ENCODE measurements at regions not wholly inside any gene's neighbourhood (a gene's known extent, or its start where the extent isn't known, plus 50 kb on each side); places are given as distances from the start of the nearest gene placed in this dataset.

- in situ Hi-C loops (cut with HindIII; ENCODE audit: low pct_ligation_motif_present, low sequenced_read_pairs) = no loop called here
Measured at GRCh38 chr5:103774721-103775120, 212.1 kb upstream of the NUDT12 start.

GRCh38 chr5:103772248-103772647 lies 209.7 kb upstream of the NUDT12 start:
- DNase-seq = no peak
- Histone ChIP-seq H3K27ac (no peak overlapping the region), H3K27me3 (replicated peaks) (no peaks in the 10 kb centered on the region), H3K4me3 (ENCODE audit: low read depth, low read length) (no peak overlapping the region), H3K36me3 (replicated peaks) (no peaks in the 10 kb centered on the region)
- in situ Hi-C loops (cut with HindIII; ENCODE audit: low pct_ligation_motif_present, low sequenced_read_pairs) = no loop called here
- no peak for TF ChIP-seq CTCF (IDR thresholded peaks at IDR 0.05; ENCODE audit: low read depth, low read length, missing control alignments)

More at GRCh38 chr5:103774721-103775120, 212.1 kb upstream of the NUDT12 start:
- H3K27ac ChIP-seq = no peak overlapping the region
- no peak overlapping the region for H3K4me3 ChIP-seq (ENCODE audit: low read depth, low read length)
- no peak for TF ChIP-seq CTCF (IDR thresholded peaks at IDR 0.05; ENCODE audit: low read depth, low read length, missing control alignments)
- no peaks in the 10 kb centered on the region for H3K27me3 ChIP-seq (replicated peaks)
- no peaks in the 10 kb centered on the region for H3K36me3 ChIP-seq (replicated peaks)
- DNase-seq = peak; percentile 39

- in situ Hi-C loops (cut with HindIII; ENCODE audit: low pct_ligation_motif_present, low sequenced_read_pairs) = no loop called here
Measured at GRCh38 chr5:103764403-103764802, 201.8 kb upstream of the NUDT12 start.

GRCh38 chr5:103758996-103759395 lies 196.4 kb upstream of the NUDT12 start:
- in situ Hi-C loops (cut with HindIII; ENCODE audit: low pct_ligation_motif_present, low sequenced_read_pairs) = no loop called here
- no peaks in the 10 kb centered on the region for H3K36me3 ChIP-seq (replicated peaks)
- H3K27me3 ChIP-seq (replicated peaks) = no peaks in the 10 kb centered on the region
- H3K27ac ChIP-seq = no peak overlapping the region
- DNase-seq = no peak
- no peak for TF ChIP-seq CTCF (IDR thresholded peaks at IDR 0.05; ENCODE audit: low read depth, low read length, missing control alignments)
- H3K4me3 ChIP-seq (ENCODE audit: low read depth, low read length) = no peak overlapping the region

More at GRCh38 chr5:103764403-103764802, 201.8 kb upstream of the NUDT12 start:
- H3K36me3 ChIP-seq (replicated peaks) = no peaks in the 10 kb centered on the region
- no peak overlapping the region for H3K4me3 ChIP-seq (ENCODE audit: low read depth, low read length)
- TF ChIP-seq CTCF (IDR thresholded peaks at IDR 0.05; ENCODE audit: low read depth, low read length, missing control alignments) = no peak
- no peaks in the 10 kb centered on the region for H3K27me3 ChIP-seq (replicated peaks)
- no peak overlapping the region for H3K27ac ChIP-seq
- DNase-seq = no peak

- Histone ChIP-seq H3K4me3 (ENCODE audit: low read depth, low read length) (no peak overlapping the region), H3K36me3 (replicated peaks) (no peaks in the 10 kb centered on the region), H3K27ac (no peak overlapping the region), H3K27me3 (replicated peaks) (no peaks in the 10 kb centered on the region)
- in situ Hi-C loops (cut with HindIII; ENCODE audit: low pct_ligation_motif_present, low sequenced_read_pairs) = no loop called here
- no peak for DNase-seq
- no peak for TF ChIP-seq CTCF (IDR thresholded peaks at IDR 0.05; ENCODE audit: low read depth, low read length, missing control alignments)
Measured at GRCh38 chr5:103755974-103756373, 193.4 kb upstream of the NUDT12 start.

GRCh38 chr5:103745353-103746065 lies 182.9 kb upstream of the NUDT12 start:
- Histone ChIP-seq H3K4me3 (ENCODE audit: low read depth, low read length) (no peak overlapping the region), H3K36me3 (replicated peaks) (no peaks in the 10 kb centered on the region), H3K27me3 (replicated peaks) (no peaks in the 10 kb centered on the region), H3K27ac (no peak overlapping the region)
- no peak for TF ChIP-seq CTCF (IDR thresholded peaks at IDR 0.05; ENCODE audit: low read depth, low read length, missing control alignments)
- in situ Hi-C loops (cut with HindIII; ENCODE audit: low pct_ligation_motif_present, low sequenced_read_pairs) = no loop called here
- DNase-seq = no peak
